ENCODE measurements at regions not wholly inside any gene's neighbourhood (a gene's known extent, or its start where the extent isn't known, plus 50 kb on each side); places are given as distances from the start of the nearest gene placed in this dataset.

DNA sequence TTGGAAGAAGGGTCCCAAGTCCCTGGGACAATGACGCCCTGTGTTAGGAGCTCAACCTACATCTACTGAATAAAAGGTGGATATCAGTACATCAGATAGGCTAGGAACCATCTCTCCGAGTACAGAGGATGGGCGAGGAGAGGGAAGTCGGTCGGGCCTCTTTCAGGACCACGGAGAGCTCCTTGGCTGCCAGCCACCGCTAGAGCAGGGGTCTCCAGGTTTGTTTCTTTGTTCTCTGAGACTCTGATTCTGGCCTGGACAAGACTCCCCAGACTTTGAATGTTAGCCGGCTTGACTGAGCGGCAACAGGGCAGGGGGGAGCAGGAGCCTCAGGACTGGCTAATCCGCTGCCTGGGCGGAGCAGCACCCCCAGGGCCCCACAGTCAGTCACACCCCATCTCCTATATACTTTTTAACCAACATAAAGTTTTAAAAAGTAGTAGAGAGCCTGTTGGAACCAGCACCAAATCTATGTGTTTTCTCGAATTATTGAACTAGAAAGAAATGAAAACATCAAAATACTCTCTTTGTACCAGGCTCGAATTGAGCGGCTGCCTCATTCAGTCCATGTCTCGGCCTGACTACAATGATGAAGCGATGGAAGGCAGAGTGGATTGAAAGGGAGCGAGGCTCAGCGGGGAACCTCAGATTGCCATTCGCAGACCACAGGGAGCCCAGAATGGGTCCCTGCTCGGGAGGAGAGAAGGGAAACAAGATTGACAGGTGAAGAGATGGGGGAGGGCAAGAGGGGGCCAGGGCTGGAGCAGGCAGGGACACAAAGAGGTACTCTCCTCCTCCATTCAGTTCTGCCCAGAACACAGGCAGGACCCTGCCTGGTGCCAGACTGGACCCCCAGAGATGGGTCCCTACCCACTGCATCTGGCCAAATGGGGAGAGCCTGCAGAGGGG, 131.6 kb downstream of the TPRA1 start:
- TF ChIP-seq POLR2A (IDR thresholded peaks at IDR 0.05) = no peak
- TF ChIP-seq, protein P1, sequence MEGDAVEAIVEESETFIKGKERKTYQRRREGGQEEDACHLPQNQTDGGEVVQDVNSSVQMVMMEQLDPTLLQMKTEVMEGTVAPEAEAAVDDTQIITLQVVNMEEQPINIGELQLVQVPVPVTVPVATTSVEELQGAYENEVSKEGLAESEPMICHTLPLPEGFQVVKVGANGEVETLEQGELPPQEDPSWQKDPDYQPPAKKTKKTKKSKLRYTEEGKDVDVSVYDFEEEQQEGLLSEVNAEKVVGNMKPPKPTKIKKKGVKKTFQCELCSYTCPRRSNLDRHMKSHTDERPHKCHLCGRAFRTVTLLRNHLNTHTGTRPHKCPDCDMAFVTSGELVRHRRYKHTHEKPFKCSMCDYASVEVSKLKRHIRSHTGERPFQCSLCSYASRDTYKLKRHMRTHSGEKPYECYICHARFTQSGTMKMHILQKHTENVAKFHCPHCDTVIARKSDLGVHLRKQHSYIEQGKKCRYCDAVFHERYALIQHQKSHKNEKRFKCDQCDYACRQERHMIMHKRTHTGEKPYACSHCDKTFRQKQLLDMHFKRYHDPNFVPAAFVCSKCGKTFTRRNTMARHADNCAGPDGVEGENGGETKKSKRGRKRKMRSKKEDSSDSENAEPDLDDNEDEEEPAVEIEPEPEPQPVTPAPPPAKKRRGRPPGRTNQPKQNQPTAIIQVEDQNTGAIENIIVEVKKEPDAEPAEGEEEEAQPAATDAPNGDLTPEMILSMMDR (IDR thresholded peaks at IDR 0.05) = no peak
